Neutrophil (primary cell): ENCODE measurements at regions not wholly inside any gene's neighbourhood (a gene's known extent, or its start where the extent isn't known, plus 50 kb on each side); places are given as distances from the start of the nearest gene placed in this dataset.

Source experiments
- H3K27ac ChIP-seq: fragments of 200-600 bp; sonication (generic); 2 replicates; pipeline ENCODE4 v1.5.1; 2016; ENCODE audit warnings: mild to moderate bottlenecking, moderate library complexity
- H3K27me3 ChIP-seq: fragments of 200-600 bp; sonication (generic); 2 replicates; pipeline ENCODE4 v1.6.0; 2016; ENCODE audit warnings: mild to moderate bottlenecking
- H3K36me3 ChIP-seq: fragments of 200-600 bp; sonication (generic); 2 replicates; pipeline ENCODE4 v1.5.1; 2017
- H3K4me1 ChIP-seq, 2 experiments: fragments of 200-600 bp in 1 of 2; sonication (generic) in 1 of 2; 1 replicate in 1 of 2; 2 replicates in 1 of 2; pipeline versions ENCODE4 v1.5.1 to v1.6.1; 2013 to 2016; ENCODE audit warnings: low read depth in 1 of 2, low read length in 1 of 2, mild to moderate bottlenecking in 1 of 2, moderate library complexity in 1 of 2; ENCODE audit not compliant: control insufficient read depth in 1 of 2, insufficient read depth in 1 of 2
- H3K4me3 ChIP-seq, 2 experiments: fragments of 200-600 bp in 1 of 2; sonication (generic) in 1 of 2; 1 replicate in 1 of 2; 2 replicates in 1 of 2; pipeline ENCODE4 v1.5.1; 2013 to 2016; ENCODE audit warnings: low read depth in 1 of 2, low read length in 1 of 2, mild to moderate bottlenecking in 1 of 2, moderate library complexity in 1 of 2
- H3K9me3 ChIP-seq: fragments of 200-600 bp; sonication (generic); 2 replicates; pipeline ENCODE4 v1.5.1; 2016
- CTCF ChIP-seq: fragments of 200-600 bp; sonication (generic); IDR thresholded peaks from 2 replicates; pipeline ENCODE4 v1.5.1; 2016; ENCODE audit warnings: antibody characterized with exemption

GRCh38 chr14:100649173-100649519 is 61.9 kb upstream of the BEGAIN start:
- Histone ChIP-seq H3K36me3 (no peaks in the 10 kb centered on the region), H3K27ac (no peak overlapping the region), H3K27me3 (peaks cover 13% of the 10 kb centered on the region), H3K4me1 (peaks cover 11 to 12% of the 10 kb centered on the region in 2 experiments), H3K9me3 (no peaks in the 10 kb centered on the region), H3K4me3 (no peak overlapping the region)
- TF ChIP-seq CTCF, result no peak

GRCh38 chr14:100651999-100652508 is 64.8 kb upstream of the BEGAIN start:
- H3K4me1 ChIP-seq, result peaks cover 4 to 6% of the 10 kb centered on the region in 2 experiments
- no peak for TF ChIP-seq CTCF
- no peaks in the 10 kb centered on the region for H3K36me3 ChIP-seq
- no peak overlapping the region for H3K27ac ChIP-seq
- H3K4me3 ChIP-seq, result no peak overlapping the region
- no peaks in the 10 kb centered on the region for H3K9me3 ChIP-seq
- peaks cover 38% of the 10 kb centered on the region for H3K27me3 ChIP-seq

- no peaks in the 10 kb centered on the region for H3K36me3 ChIP-seq
- no peak for TF ChIP-seq CTCF
- no peak overlapping the region for H3K27ac ChIP-seq
- H3K9me3 ChIP-seq, result no peaks in the 10 kb centered on the region
- no peak overlapping the region for H3K4me3 ChIP-seq
- peaks cover 38% of the 10 kb centered on the region for H3K27me3 ChIP-seq
- peaks cover 4 to 6% of the 10 kb centered on the region in 2 experiments for H3K4me1 ChIP-seq
Measured at GRCh38 chr14:100652744-100653143, 65.5 kb upstream of the BEGAIN start.

- TF ChIP-seq CTCF, result no peak
- no peak overlapping the region for H3K4me3 ChIP-seq
Measured at GRCh38 chr14:100653409-100653808, 66.2 kb upstream of the BEGAIN start.

GRCh38 chr14:100654025-100654813 is 67.0 kb upstream of the BEGAIN start:
- no peaks in the 10 kb centered on the region for H3K36me3 ChIP-seq
- no peak overlapping the region for H3K27ac ChIP-seq
- no peaks in the 10 kb centered on the region for H3K9me3 ChIP-seq
- no peak for TF ChIP-seq CTCF
- H3K27me3 ChIP-seq, result peaks cover 38% of the 10 kb centered on the region
- no peak overlapping the region for H3K4me3 ChIP-seq
- H3K4me1 ChIP-seq, result peaks cover 4 to 6% of the 10 kb centered on the region in 2 experiments

More at GRCh38 chr14:100653409-100653808, 66.2 kb upstream of the BEGAIN start:
- H3K27me3 ChIP-seq, result peaks cover 38% of the 10 kb centered on the region
- no peaks in the 10 kb centered on the region for H3K9me3 ChIP-seq
- no peaks in the 10 kb centered on the region for H3K36me3 ChIP-seq
- no peak overlapping the region for H3K27ac ChIP-seq
- H3K4me1 ChIP-seq, result peaks cover 4 to 6% of the 10 kb centered on the region in 2 experiments
